GM10266 (cell line): ENCODE measurements at regions not wholly inside any gene's neighbourhood (a gene's known extent, or its start where the extent isn't known, plus 50 kb on each side); places are given as distances from the start of the nearest gene placed in this dataset.

ENCODE experiments used
- DNase-seq: peaks from one replicate; pipeline ENCODE4 v3.0.0; 2012; ENCODE audit errors: extremely low spot score
- TF ChIP-seq, protein P1 (sequence below): IDR thresholded peaks from 2 replicates; pipeline ENCODE4 v1.5.1; 2012; ENCODE audit warnings: mild to moderate bottlenecking, low read depth; ENCODE audit not compliant: control insufficient read depth, insufficient read depth; ENCODE audit errors: missing control alignments

DNA sequence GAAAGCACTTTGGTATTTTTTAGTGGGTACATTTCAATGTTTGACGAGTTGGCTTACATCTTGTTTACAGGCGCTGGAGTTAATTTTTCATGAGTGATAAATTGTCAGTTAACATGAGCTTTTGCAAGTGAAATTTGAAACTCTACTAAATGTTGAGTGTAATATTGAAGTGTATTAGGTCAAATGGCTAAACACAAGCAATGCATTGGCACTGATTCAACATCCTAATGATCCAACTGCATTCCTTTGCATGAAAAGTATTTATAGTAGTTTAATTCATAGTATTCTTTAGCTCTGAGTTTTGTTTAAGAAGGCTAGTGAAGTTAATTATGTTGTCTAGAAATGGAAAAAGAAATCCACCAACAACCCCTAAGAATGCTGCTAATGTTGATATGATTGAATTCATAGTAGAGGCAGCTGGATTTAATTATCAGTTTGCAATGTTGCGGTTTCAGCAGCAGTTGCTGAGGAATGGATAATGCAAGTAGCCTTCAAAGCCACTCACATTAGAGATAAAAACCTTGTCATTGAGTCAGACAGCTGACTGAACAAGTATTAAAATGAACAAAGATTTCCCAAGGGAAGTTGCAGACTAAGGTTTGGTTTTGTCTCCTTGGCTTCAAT is 245.6 kb upstream of the GOLIM4 start:
- TF ChIP-seq, protein P1, sequence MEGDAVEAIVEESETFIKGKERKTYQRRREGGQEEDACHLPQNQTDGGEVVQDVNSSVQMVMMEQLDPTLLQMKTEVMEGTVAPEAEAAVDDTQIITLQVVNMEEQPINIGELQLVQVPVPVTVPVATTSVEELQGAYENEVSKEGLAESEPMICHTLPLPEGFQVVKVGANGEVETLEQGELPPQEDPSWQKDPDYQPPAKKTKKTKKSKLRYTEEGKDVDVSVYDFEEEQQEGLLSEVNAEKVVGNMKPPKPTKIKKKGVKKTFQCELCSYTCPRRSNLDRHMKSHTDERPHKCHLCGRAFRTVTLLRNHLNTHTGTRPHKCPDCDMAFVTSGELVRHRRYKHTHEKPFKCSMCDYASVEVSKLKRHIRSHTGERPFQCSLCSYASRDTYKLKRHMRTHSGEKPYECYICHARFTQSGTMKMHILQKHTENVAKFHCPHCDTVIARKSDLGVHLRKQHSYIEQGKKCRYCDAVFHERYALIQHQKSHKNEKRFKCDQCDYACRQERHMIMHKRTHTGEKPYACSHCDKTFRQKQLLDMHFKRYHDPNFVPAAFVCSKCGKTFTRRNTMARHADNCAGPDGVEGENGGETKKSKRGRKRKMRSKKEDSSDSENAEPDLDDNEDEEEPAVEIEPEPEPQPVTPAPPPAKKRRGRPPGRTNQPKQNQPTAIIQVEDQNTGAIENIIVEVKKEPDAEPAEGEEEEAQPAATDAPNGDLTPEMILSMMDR = no peak
- no peak for DNase-seq

DNA sequence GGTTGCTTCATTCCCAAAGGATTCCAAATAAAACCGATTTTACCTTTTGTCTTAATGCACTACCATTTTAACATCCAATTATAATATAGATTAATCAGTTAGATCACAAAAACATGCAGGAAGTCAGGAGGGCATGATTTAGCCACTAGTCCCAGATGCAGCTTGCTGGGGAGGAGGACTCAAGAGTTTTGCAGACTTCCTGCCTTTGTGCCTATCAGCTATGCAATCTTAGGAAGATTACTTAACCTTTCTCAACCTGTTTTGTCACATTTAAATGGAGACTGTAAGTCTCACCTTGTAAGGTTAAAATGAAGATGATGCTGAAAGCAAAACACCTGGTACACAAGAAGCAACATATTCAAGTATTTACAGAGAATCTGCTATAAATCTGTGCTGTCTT is 242.4 kb upstream of the GOLIM4 start:
- TF ChIP-seq, protein P1 = no peak
- DNase-seq = no peak

DNA sequence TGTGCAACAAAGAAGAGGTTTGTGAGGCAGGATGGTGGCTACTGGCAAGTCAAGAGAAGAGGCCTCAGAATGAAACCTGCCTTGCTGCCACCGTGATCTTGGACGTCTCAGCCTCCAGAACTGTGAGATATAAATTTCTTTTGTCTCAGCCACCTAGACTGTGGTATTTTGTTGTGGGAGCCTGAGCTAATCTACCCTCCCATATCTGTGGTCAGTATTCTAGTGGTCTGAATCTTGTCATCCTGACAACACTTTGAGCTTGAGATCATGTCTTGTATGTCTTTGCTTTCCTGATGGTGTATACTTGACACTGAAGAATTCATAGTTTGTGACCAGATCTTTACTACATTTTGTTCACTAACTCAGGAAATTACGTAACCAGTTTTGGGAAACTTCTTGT is 240.6 kb upstream of the GOLIM4 start:
- TF ChIP-seq, protein P1 = no peak
- DNase-seq = no peak

DNA sequence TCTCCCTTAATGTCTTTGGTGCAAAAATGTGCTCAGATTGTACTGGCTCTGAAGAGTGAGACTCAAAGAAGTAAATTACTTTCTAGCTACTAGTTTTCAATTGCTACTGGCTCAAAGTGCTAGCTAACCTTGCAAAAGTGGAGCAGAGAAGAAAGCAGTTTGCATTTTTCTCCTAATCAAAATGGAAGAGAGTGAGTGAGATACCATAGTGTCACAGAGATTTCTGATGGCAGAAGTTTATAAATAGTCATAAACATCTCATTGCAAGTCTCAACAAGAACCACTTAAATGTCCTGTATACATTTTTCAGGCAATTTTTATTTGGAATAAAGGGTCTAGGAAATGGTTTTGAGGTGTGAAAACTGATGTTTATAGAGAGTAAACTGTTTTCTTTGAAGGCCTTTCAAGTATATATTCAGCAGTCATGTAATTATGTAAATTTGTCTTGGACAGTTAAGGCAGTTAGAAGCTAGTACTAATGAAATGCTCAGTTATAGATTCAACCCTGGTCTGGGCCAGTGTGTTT is 237.7 kb upstream of the GOLIM4 start:
- TF ChIP-seq, protein P1 = no peak
- DNase-seq = no peak

DNA sequence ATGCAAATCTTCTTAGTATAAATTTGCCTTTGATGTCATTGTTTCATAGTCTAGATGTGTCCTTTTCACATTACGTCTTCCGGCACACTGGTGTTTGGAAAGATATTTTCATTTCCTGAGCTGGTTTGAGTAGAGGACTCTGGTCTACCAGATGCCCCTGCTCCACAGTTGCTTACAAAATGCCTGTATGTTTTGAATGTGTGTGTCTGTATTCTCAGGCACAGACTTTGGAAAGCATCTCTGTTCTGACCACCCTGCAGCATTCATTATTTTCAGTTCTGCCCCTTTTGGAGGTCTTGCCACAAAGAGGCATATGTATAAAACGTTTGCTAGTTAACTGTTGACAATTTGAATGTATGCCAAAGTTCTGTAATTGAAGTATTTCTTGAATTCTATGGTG is 236.0 kb upstream of the GOLIM4 start:
- TF ChIP-seq, protein P1 = no peak
- DNase-seq = no peak

DNA sequence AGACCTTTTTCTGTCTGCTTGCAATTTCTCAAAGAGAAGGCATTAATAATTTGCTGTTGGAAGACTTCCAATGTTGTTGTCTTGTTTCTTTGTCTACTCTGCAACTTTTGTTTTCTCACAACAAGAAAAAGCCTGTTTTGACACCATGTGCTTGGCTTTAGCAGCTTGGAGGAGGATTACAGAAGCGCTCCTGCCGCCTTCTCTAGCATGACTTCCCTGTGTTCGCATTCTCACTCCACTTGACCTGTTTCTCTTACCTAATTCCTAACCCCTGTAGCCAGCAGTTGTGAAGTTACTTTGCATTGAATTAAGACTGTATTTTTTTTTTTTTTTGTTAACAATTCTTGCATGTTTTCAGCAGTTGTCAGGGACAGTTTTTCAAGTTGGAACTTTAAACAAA is 235.3 kb upstream of the GOLIM4 start:
- TF ChIP-seq, protein P1 = no peak
- DNase-seq = no peak

DNA sequence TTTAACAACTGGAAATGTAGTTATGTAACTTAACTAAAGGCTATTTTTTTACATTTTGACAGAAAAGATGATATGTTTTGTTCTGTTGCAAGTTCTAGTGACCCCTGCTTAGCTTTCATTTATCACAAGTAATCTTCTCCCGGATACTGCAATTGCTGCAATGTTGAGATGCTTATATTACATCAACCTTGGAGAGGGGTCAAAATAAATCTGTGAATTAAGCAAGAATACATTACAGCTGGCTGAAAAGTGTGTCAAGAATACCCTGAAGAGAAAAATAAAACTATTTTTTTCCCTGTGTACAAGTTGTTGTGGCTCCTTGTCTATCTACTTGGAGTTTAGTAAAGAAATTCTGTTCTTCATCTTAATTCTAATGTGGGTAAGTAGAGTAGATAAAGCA is 232.1 kb upstream of the GOLIM4 start:
- no peak for DNase-seq
- TF ChIP-seq, protein P1 = no peak
